Activated CD8-positive, alpha-beta T cell treated with anti-CD3 and anti-CD28 coated beads for 36 hours (primary cell): ENCODE measurements at regions not wholly inside any gene's neighbourhood (a gene's known extent, or its start where the extent isn't known, plus 50 kb on each side); places are given as distances from the start of the nearest gene placed in this dataset.

Source experiments
- ATAC-seq: fragments of 200-7000 bp; cut with Tn5 transposase; one replicate; pipeline ENCODE4 v1.10.0; 2021; ENCODE audit warnings: mild to moderate bottlenecking, moderate library complexity
- CTCF ChIA-PET: fragments of 350-600 bp; sonication (Branson Sonifier 250); formaldehyde crosslinking; loops from one replicate; lab custom pipeline; 2021; ENCODE audit warnings: antibody characterized with exemption; lab: Charles Lee
- POLR2A ChIA-PET: fragments of 350-600 bp; sonication (Branson Sonifier 250); formaldehyde crosslinking; loops from one replicate; lab custom pipeline; 2021; ENCODE audit warnings: antibody characterized with exemption; lab: Charles Lee
- DNase-seq: peaks from one replicate; pipeline ENCODE4 v3.0.0-alpha.2; 2020
- H3K27ac Mint-ChIP-seq: one replicate; pipeline ENCODE4 v1.8.0; 2021; ENCODE audit warnings: mild to moderate bottlenecking, mixed read lengths
- H3K27me3 Mint-ChIP-seq: one replicate; pipeline ENCODE4 v1.8.0; 2021; ENCODE audit warnings: mixed read lengths
- H3K36me3 Mint-ChIP-seq: one replicate; pipeline ENCODE4 v1.8.0; 2021; ENCODE audit warnings: low read depth, mixed read lengths
- H3K4me1 Mint-ChIP-seq: one replicate; pipeline ENCODE4 v1.8.0; 2021; ENCODE audit warnings: low read depth, mixed read lengths
- H3K4me3 Mint-ChIP-seq: one replicate; pipeline ENCODE4 v1.8.0; 2021; ENCODE audit warnings: mild to moderate bottlenecking, moderate library complexity, mixed read lengths
- H3K9me3 Mint-ChIP-seq: one replicate; pipeline ENCODE4 v1.8.0; 2021; ENCODE audit warnings: mixed read lengths
- intact Hi-C: fragments of 100-400 bp; cut with micrococcal nuclease; formaldehyde crosslinking; loops from one replicate; pipeline ENCODE4 v1.10.0; 2022
- TF ChIP-seq, protein P1 (sequence below): fragments of 200-600 bp; IDR thresholded peaks from one replicate; pipeline ENCODE4 v1.8.0; 2022; ENCODE audit warnings: antibody characterized with exemption, mild to moderate bottlenecking

DNA sequence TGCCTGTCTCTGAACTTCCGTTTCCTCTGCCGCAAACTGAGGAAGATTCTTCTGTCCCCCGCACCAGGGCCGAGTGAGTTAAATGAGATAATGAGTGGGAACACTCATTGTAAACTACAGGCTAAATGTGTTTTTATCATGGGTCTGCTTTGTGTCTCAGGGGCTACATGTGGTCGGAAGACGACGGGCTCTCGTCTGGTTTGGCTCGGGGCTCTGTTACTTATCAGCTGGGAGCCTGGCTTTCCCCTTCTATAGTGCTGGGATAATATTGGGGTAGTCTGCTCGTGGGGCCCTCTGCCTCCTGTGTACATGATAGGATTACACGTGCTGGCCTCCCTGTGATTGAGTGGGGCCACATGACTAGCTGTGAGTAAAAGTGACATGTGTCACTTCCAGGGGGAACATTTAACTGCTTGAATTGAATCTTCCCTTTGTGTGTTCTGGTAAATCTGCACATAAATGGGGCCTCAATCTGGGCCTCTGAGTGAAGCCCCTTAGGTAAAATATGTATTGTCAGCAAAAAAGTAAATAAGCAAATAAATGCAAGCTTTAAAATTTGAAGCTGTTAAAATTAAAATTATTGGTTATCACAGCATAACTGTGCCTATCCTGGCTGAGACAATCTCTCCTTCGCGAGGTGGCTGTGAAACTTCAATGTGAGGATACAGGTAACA is 86.9 kb upstream of the SH3PXD2B start:
- no peak for ATAC-seq
- no peaks in the 10 kb centered on the region for H3K9me3 Mint-ChIP-seq

DNA sequence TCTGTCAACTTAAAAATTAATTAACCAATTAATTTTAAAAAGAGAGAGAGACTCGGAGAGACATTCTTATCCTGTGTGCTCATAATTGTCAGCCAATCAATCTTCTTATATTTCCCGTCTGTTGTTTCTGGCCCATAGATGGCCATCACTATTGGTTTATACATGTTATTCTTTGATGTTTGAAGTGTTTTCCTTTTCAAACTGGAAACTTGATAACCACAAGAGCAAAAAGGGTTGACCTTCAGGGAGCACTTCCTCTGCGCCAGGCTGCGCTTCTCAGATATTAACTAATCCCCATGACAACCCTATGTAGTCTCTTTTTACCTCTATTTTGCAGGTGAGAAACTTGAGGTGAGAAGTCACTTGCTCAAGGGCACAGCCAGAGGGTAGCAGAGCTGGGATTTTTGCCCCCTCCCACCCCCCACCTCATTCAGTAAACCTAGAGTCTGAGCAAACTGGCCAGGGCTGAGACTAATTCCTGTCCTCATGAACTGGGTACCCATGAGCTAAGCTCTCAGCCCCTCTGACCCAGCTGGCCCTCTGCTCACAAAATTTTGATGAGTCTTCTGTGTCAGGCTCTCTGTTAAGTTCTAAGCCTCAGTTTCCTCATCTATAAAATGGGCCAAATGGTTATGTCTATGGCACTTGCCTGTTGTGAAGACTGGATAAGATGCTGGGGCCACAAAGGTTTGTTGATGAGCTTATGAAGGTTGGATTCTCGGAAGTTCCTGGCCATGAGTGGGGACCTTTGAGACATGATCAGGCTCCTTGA is 86.0 kb upstream of the SH3PXD2B start:
- H3K4me1 Mint-ChIP-seq: no peaks in the 10 kb centered on the region
- no peaks in the 10 kb centered on the region for H3K9me3 Mint-ChIP-seq
- TF ChIP-seq, protein P1, sequence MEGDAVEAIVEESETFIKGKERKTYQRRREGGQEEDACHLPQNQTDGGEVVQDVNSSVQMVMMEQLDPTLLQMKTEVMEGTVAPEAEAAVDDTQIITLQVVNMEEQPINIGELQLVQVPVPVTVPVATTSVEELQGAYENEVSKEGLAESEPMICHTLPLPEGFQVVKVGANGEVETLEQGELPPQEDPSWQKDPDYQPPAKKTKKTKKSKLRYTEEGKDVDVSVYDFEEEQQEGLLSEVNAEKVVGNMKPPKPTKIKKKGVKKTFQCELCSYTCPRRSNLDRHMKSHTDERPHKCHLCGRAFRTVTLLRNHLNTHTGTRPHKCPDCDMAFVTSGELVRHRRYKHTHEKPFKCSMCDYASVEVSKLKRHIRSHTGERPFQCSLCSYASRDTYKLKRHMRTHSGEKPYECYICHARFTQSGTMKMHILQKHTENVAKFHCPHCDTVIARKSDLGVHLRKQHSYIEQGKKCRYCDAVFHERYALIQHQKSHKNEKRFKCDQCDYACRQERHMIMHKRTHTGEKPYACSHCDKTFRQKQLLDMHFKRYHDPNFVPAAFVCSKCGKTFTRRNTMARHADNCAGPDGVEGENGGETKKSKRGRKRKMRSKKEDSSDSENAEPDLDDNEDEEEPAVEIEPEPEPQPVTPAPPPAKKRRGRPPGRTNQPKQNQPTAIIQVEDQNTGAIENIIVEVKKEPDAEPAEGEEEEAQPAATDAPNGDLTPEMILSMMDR: no peak
- DNase-seq (no peak), ATAC-seq (no peak)
- no peak overlapping the region for H3K27ac Mint-ChIP-seq
- H3K27me3 Mint-ChIP-seq: peaks cover 2% of the 10 kb centered on the region
- H3K36me3 Mint-ChIP-seq: no peaks in the 10 kb centered on the region
- CTCF ChIA-PET: no interaction called here
- intact Hi-C loops: no loop called here
- no peak overlapping the region for H3K4me3 Mint-ChIP-seq
- POLR2A ChIA-PET: interaction anchor here (1.1 kb wide), 1 partner anchor 16 kb away, joined by 3 read pairs; no protein-coding TSS in a partner anchor

More for the DNA sequence above, 86.9 kb upstream of the SH3PXD2B start:
- no peak overlapping the region for H3K27ac Mint-ChIP-seq
- ChIA-PET CTCF (interaction anchor here (1.3 kb wide), 1 partner anchor 157 kb away, joined by 3 read pairs; no protein-coding TSS in a partner anchor), POLR2A (interaction anchor here (1.1 kb wide), 1 partner anchor 17 kb away, joined by 3 read pairs; no protein-coding TSS in a partner anchor)
- TF ChIP-seq, protein P1: no peak
- no peak for DNase-seq
- no peaks in the 10 kb centered on the region for H3K36me3 Mint-ChIP-seq
- intact Hi-C loops: no loop called here
- peaks cover 2% of the 10 kb centered on the region for H3K27me3 Mint-ChIP-seq
- H3K4me1 Mint-ChIP-seq: no peaks in the 10 kb centered on the region
- H3K4me3 Mint-ChIP-seq: no peak overlapping the region

DNA sequence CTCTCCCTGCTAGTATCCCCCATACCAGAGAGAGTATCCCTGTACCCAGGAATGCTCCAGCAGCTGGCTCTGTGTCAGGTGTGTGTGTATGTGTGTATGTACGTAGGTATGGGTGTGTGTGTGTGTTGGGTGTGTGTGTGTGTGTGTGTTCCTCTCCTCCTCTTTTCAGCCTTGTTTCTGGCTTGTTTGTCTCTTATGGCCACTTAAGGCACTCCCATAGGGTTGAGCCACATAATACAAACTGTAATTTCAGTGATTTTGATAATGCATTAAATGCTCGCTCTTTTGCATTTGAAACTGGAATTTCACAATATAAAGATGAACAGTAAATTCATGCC is 80.8 kb upstream of the SH3PXD2B start:
- no peak overlapping the region for H3K4me3 Mint-ChIP-seq
- ATAC-seq: no peak
- H3K4me1 Mint-ChIP-seq: peaks cover 3% of the 10 kb centered on the region

DNA sequence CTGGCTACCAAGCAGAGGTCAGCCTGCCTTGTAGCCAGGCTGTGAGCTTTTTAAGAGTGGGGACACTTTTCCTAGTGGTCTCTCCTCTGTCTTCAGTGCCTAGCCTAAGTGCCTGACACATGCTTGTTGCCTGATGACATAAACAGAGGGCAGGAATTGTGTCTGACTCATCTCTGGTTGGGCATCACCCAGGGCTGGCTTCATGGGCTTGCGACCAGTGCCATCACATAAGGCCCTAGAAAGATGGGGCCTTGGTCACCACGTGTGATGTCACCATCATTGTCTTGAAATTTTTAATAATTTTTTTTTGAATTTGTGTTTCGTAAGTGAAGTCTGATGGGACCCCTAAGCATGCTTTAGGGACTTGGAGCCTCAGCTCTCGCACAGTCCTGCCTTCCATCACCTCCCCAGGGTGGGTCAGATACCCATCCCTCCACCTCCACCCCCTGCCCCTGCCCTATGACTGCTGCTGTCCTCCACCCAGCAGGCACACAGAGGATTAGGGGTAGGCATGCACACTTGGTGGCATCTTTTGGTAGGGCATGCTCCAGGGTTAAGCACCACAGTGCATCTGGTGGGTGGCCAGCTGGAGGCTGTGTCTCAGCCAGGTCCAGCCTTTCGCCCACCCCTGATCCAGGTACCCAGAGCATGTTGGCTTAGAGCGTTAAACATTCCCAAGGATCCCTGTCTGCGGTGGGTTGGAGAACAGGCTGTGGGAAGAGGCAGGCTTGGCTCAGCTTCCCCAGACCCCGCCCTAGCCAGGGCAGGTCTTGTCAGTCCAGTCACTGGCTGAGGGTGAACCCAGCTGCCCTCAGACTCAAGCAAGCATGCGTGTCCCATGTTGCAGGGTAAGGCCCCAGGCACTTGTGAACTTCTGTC is 80.1 kb upstream of the SH3PXD2B start:
- intact Hi-C loops: no loop called here
- ATAC-seq: no peak
- H3K27ac Mint-ChIP-seq: no peak overlapping the region
- ChIA-PET CTCF (no interaction called here), POLR2A (no interaction called here)
- H3K36me3 Mint-ChIP-seq: no peaks in the 10 kb centered on the region
- TF ChIP-seq, protein P1: no peak
- no peak overlapping the region for H3K4me3 Mint-ChIP-seq
- no peak for DNase-seq
- peaks cover 2% of the 10 kb centered on the region for H3K27me3 Mint-ChIP-seq
- H3K9me3 Mint-ChIP-seq: no peaks in the 10 kb centered on the region
- H3K4me1 Mint-ChIP-seq: peaks cover 3% of the 10 kb centered on the region

More for the DNA sequence above, 80.8 kb upstream of the SH3PXD2B start:
- CTCF ChIA-PET: no interaction called here
- Mint-ChIP-seq H3K27ac (no peak overlapping the region), H3K27me3 (peaks cover 2% of the 10 kb centered on the region), H3K9me3 (no peaks in the 10 kb centered on the region), H3K36me3 (no peaks in the 10 kb centered on the region)
- no peak for DNase-seq
- TF ChIP-seq, protein P1: no peak
- POLR2A ChIA-PET: no interaction called here
- intact Hi-C loops: no loop called here
